ENCODE measurements at regions not wholly inside any gene's neighbourhood (a gene's known extent, or its start where the extent isn't known, plus 50 kb on each side); places are given as distances from the start of the nearest gene placed in this dataset.

DNA sequence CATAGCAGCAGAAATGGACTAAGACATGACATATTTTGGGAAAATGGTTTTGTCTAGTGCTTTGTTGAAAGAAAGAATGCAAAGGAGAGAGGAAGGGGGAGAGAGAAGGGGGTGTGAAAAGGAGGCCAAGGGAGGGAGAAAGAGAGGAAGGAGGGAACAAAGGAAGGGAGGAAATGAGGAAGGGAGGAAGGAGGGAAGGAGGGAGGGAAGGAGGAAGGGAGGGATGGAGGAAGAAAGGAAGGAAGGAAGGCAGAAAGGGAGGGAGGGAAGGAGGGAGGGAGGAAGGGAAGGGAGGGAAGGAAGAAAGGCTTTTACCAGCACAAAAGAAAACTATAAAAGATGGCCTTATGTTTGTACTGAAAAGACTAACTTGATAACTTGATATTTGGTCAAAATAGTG lies 65.1 kb upstream of the ST8SIA6 start:
- TF ChIP-seq CTCF (IDR thresholded peaks at IDR 0.05): no peak
- TF ChIP-seq EP300 (IDR thresholded peaks at IDR 0.05): no peak
